H9 (cell line): ENCODE measurements at regions not wholly inside any gene's neighbourhood (a gene's known extent, or its start where the extent isn't known, plus 50 kb on each side); places are given as distances from the start of the nearest gene placed in this dataset.

Source experiments
- DNase-seq: peaks from one replicate; pipeline ENCODE4 v3.0.0-alpha.2; 2017
- H2AFZ ChIP-seq: one replicate; pipeline ENCODE4 v1.6.1; 2013; ENCODE audit warnings: mild to moderate bottlenecking, low read length, control low read depth, moderate library complexity
- H2AK5ac ChIP-seq: 2 replicates; pipeline ENCODE4 v1.6.1; 2013; ENCODE audit warnings: low read length, control low read depth, mixed read lengths; ENCODE audit not compliant: insufficient read length
- H2BK120ac ChIP-seq: one replicate; pipeline ENCODE4 v1.6.1; 2013; ENCODE audit warnings: low read depth, mild to moderate bottlenecking, low read length, control low read depth, inconsistent platforms; ENCODE audit not compliant: poor library complexity, severe bottlenecking
- H2BK12ac ChIP-seq: 2 replicates; pipeline ENCODE4 v1.6.1; 2013; ENCODE audit warnings: low read length, control low read depth, mixed read lengths, low read depth; ENCODE audit not compliant: insufficient read length
- H2BK15ac ChIP-seq: 2 replicates; pipeline ENCODE4 v1.6.1; 2013; ENCODE audit warnings: low read depth, low read length, control low read depth
- H2BK20ac ChIP-seq: one replicate; pipeline ENCODE4 v1.6.1; 2013; ENCODE audit warnings: low read depth, mild to moderate bottlenecking, low read length, control low read depth, inconsistent platforms; ENCODE audit not compliant: poor library complexity, severe bottlenecking
- H2BK5ac ChIP-seq: 2 replicates; pipeline ENCODE4 v1.6.1; 2013; ENCODE audit warnings: low read length, control low read depth, mixed read lengths; ENCODE audit not compliant: insufficient read length
- H3K14ac ChIP-seq: 2 replicates; pipeline ENCODE4 v1.6.1; 2013; ENCODE audit warnings: low read length, control low read depth; ENCODE audit not compliant: insufficient read depth
- H3K18ac ChIP-seq: 2 replicates; pipeline ENCODE4 v1.6.1; 2013; ENCODE audit warnings: low read depth, mild to moderate bottlenecking, mixed read lengths, low read length, control low read depth; ENCODE audit not compliant: insufficient read length
- H3K23ac ChIP-seq: 2 replicates; pipeline ENCODE4 v1.6.1; 2013; ENCODE audit warnings: low read length, control low read depth, mixed read lengths, low read depth; ENCODE audit not compliant: insufficient read length
- H3K23me2 ChIP-seq: 2 replicates; pipeline ENCODE4 v1.6.1; 2013; ENCODE audit warnings: low read depth, mild to moderate bottlenecking, mixed read lengths, low read length, control low read depth; ENCODE audit not compliant: insufficient read length, poor library complexity, severe bottlenecking
- H3K27ac ChIP-seq: 2 replicates; pipeline ENCODE4 v1.5.1; 2013; ENCODE audit warnings: low read length, control low read depth, mixed read lengths, low read depth; ENCODE audit not compliant: insufficient read length
- H3K27me3 ChIP-seq: 2 replicates; pipeline ENCODE4 v1.6.1; 2013; ENCODE audit warnings: low read length, control low read depth, inconsistent platforms; ENCODE audit not compliant: insufficient read depth
- H3K4ac ChIP-seq: 2 replicates; pipeline ENCODE4 v1.6.1; 2013; ENCODE audit warnings: low read depth, mild to moderate bottlenecking, control low read depth, inconsistent platforms, low read length, moderate library complexity
- H3K4me1 ChIP-seq: 2 replicates; pipeline ENCODE4 v1.6.1; 2013; ENCODE audit warnings: low read length, control low read depth, inconsistent platforms; ENCODE audit not compliant: insufficient read depth
- H3K4me2 ChIP-seq: 2 replicates; pipeline ENCODE4 v1.6.1; 2013; ENCODE audit warnings: low read length, control low read depth, mixed read lengths; ENCODE audit not compliant: insufficient read length, insufficient read depth
- H3K56ac ChIP-seq: 2 replicates; pipeline ENCODE4 v1.6.1; 2013; ENCODE audit warnings: low read depth, mild to moderate bottlenecking, mixed read lengths, low read length, control low read depth; ENCODE audit not compliant: insufficient read length
- H3K79me1 ChIP-seq: 2 replicates; pipeline ENCODE4 v1.6.1; 2013; ENCODE audit warnings: low read depth, mild to moderate bottlenecking, moderate library complexity, low read length, control low read depth, inconsistent platforms; ENCODE audit not compliant: insufficient read depth, poor library complexity, severe bottlenecking
- H3K79me2 ChIP-seq: 2 replicates; pipeline ENCODE4 v1.6.1; 2013; ENCODE audit warnings: low read length, control low read depth, inconsistent platforms; ENCODE audit not compliant: insufficient read depth
- H3K9ac ChIP-seq: 2 replicates; pipeline ENCODE4 v1.6.1; 2013; ENCODE audit warnings: low read length, control low read depth, mixed read lengths; ENCODE audit not compliant: insufficient read length; ENCODE audit errors: extremely low read depth
- H3K9me3 ChIP-seq: one replicate; pipeline ENCODE4 v1.6.1; 2013; ENCODE audit warnings: low read depth, low read length, inconsistent platforms; ENCODE audit not compliant: control insufficient read depth
- H3T11ph ChIP-seq: one replicate; pipeline ENCODE4 v1.6.1; 2013; ENCODE audit warnings: mild to moderate bottlenecking, low read length, control low read depth, inconsistent platforms
- H4K20me1 ChIP-seq: one replicate; pipeline ENCODE4 v1.6.1; 2013; ENCODE audit not compliant: control insufficient read depth, insufficient read length, insufficient read depth
- H4K5ac ChIP-seq: 2 replicates; pipeline ENCODE4 v1.6.1; 2013; ENCODE audit warnings: low read depth, mild to moderate bottlenecking, mixed read lengths, low read length, control low read depth; ENCODE audit not compliant: insufficient read length
- H4K8ac ChIP-seq: replicated peaks from 2 replicates; pipeline ENCODE4 v1.6.1; 2013; ENCODE audit warnings: low read length, control low read depth, mixed read lengths, low read depth; ENCODE audit not compliant: insufficient read length
- H4K91ac ChIP-seq: 2 replicates; pipeline ENCODE4 v1.6.1; 2013; ENCODE audit warnings: low read depth, mild to moderate bottlenecking, moderate library complexity, mixed read lengths, low read length, control low read depth; ENCODE audit not compliant: insufficient read length
- H3K27ac Mint-ChIP-seq, 3 experiments: 2 replicates in 2 of 3; 3 replicates in 1 of 3; pipeline ENCODE4 v1.8.0; 2020 to 2021; ENCODE audit warnings: mixed read lengths in 3 of 3, mild to moderate bottlenecking in 1 of 3, moderate library complexity in 1 of 3
- H3K27me3 Mint-ChIP-seq: 2 replicates; pipeline ENCODE4 v1.8.0; 2021; ENCODE audit warnings: low read depth, mild to moderate bottlenecking, moderate library complexity, mixed read lengths
- H3K36me3 Mint-ChIP-seq, 3 experiments: 2 replicates in 2 of 3; 3 replicates in 1 of 3; pipeline ENCODE4 v1.8.0; 2020 to 2021; ENCODE audit warnings: low read depth in 3 of 3, mixed read lengths in 3 of 3; ENCODE audit not compliant: insufficient read depth in 1 of 3
- H3K4me1 Mint-ChIP-seq, 2 experiments: 2 replicates each; pipeline ENCODE4 v1.8.0; 2020; ENCODE audit warnings: mixed read lengths in 2 of 2
- H3K4me3 Mint-ChIP-seq, 2 experiments: 2 replicates in 1 of 2; 3 replicates in 1 of 2; pipeline ENCODE4 v1.8.0; 2020 to 2021; ENCODE audit warnings: mild to moderate bottlenecking in 2 of 2, mixed read lengths in 2 of 2, moderate library complexity in 1 of 2
- H3K9me3 Mint-ChIP-seq, 2 experiments: 2 replicates in 1 of 2; 3 replicates in 1 of 2; pipeline ENCODE4 v1.8.0; 2020; ENCODE audit warnings: mild to moderate bottlenecking in 2 of 2, mixed read lengths in 2 of 2, moderate library complexity in 1 of 2
- WGBS: extraction: QIAGEN DNeasy Blood & Tissue Kit; methylation state at CpG from one replicate; pipeline ENCODE4 v1.1.7; 2013; ENCODE audit warnings: missing lambda C conversion rate, low lambda C conversion rate, mixed read lengths; ENCODE audit not compliant: insufficient read length; ENCODE audit errors: extremely low coverage; 5-methylcytosine and 5-hydroxymethylcytosine counted together
- TF ChIP-seq, protein P1 (sequence below): fragments of 200-600 bp; sonication (generic); conservative IDR thresholded peaks from 3 replicates; pipeline ENCODE4 v1.8.0; 2021; ENCODE audit warnings: antibody characterized with exemption, mild to moderate bottlenecking

- H4K20me1 ChIP-seq = no peaks in the 10 kb centered on the region
- no peaks in the 10 kb centered on the region for H3K9me3 ChIP-seq
Measured at GRCh38 chr11:72514331-72514730, 80.0 kb upstream of the CLPB start.

More at GRCh38 chr11:72514331-72514730, 80.0 kb upstream of the CLPB start:
- no peak overlapping the region for H2BK12ac ChIP-seq
- H3K79me2 ChIP-seq = no peaks in the 10 kb centered on the region
- no peak overlapping the region for H4K5ac ChIP-seq
- no peaks in the 10 kb centered on the region for H3K79me1 ChIP-seq
- TF ChIP-seq, protein P1, sequence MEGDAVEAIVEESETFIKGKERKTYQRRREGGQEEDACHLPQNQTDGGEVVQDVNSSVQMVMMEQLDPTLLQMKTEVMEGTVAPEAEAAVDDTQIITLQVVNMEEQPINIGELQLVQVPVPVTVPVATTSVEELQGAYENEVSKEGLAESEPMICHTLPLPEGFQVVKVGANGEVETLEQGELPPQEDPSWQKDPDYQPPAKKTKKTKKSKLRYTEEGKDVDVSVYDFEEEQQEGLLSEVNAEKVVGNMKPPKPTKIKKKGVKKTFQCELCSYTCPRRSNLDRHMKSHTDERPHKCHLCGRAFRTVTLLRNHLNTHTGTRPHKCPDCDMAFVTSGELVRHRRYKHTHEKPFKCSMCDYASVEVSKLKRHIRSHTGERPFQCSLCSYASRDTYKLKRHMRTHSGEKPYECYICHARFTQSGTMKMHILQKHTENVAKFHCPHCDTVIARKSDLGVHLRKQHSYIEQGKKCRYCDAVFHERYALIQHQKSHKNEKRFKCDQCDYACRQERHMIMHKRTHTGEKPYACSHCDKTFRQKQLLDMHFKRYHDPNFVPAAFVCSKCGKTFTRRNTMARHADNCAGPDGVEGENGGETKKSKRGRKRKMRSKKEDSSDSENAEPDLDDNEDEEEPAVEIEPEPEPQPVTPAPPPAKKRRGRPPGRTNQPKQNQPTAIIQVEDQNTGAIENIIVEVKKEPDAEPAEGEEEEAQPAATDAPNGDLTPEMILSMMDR = no peak
- H3K23ac ChIP-seq = no peak overlapping the region
- Mint-ChIP-seq H3K4me1 (no peaks in the 10 kb centered on the region), H3K36me3 (peaks cover 6 to 22% (median 10%) of the 10 kb centered on the region in 3 experiments), H3K9me3 (peaks cover 28 to 33% of the 10 kb centered on the region in 2 experiments), H3K4me3 (no peak overlapping the region), H3K27ac (no peak overlapping the region), H3K27me3 (peaks cover 19% of the 10 kb centered on the region)
- no peak overlapping the region for H3K27ac ChIP-seq
- H2AK5ac ChIP-seq = no peak overlapping the region
- H3K56ac ChIP-seq = no peak overlapping the region
- H3K9ac ChIP-seq = no peak overlapping the region
- H3K4ac ChIP-seq = no peak overlapping the region
- H4K8ac ChIP-seq = no peak overlapping the region
- no peak overlapping the region for H3K4me2 ChIP-seq
- H2AFZ ChIP-seq = no peak overlapping the region
- H2BK5ac ChIP-seq = no peak overlapping the region
- WGBS = no CpG with 5 or more reads among the region's 3 CpGs
- H3K18ac ChIP-seq = no peak overlapping the region
- H3K14ac ChIP-seq = no peak overlapping the region
- no peaks in the 10 kb centered on the region for H3K27me3 ChIP-seq
- H3T11ph ChIP-seq = no peak overlapping the region
- H3K23me2 ChIP-seq = no peaks in the 10 kb centered on the region
- H2BK20ac ChIP-seq = no peak overlapping the region
- no peak overlapping the region for H2BK15ac ChIP-seq
- no peak overlapping the region for H2BK120ac ChIP-seq
- H3K4me1 ChIP-seq = no peaks in the 10 kb centered on the region
- H4K91ac ChIP-seq = no peak overlapping the region
- DNase-seq = no peak
